Upper lobe of right lung (tissue), 1 donor: ENCODE measurements at regions not wholly inside any gene's neighbourhood (a gene's known extent, or its start where the extent isn't known, plus 50 kb on each side); places are given as distances from the start of the nearest gene placed in this dataset.

Source experiments
- ATAC-seq: fragments of 200-7000 bp; cut with Tn5 transposase; one replicate; pipeline ENCODE4 v1.9.1; 2020; ENCODE audit warnings: mild to moderate bottlenecking, moderate library complexity
- DNase-seq: peaks from one replicate; pipeline ENCODE4 v3.0.0-alpha.2; 2020
- H3K27ac ChIP-seq: fragments of 200-600 bp; one replicate; pipeline ENCODE4 v1.8.0; 2022
- H3K27me3 ChIP-seq: fragments of 200-600 bp; one replicate; pipeline ENCODE4 v1.8.0; 2022; ENCODE audit warnings: mild to moderate bottlenecking
- H3K36me3 ChIP-seq: fragments of 200-600 bp; one replicate; pipeline ENCODE4 v1.8.0; 2022
- H3K4me1 ChIP-seq: fragments of 200-600 bp; one replicate; pipeline ENCODE4 v1.8.0; 2022
- H3K4me3 ChIP-seq: fragments of 200-600 bp; one replicate; pipeline ENCODE4 v1.8.0; 2022; ENCODE audit warnings: mild to moderate bottlenecking
- H3K9me3 ChIP-seq: fragments of 200-600 bp; one replicate; pipeline ENCODE4 v1.8.0; 2022
- CTCF ChIP-seq: fragments of 200-600 bp; IDR thresholded peaks from one replicate; pipeline ENCODE4 v1.8.0; 2022; ENCODE audit warnings: antibody characterized with exemption
- intact Hi-C: fragments of 100-400 bp; cut with DNase I; formaldehyde crosslinking; loops from one replicate; pipeline ENCODE4 v1.11.0; 2022
- donor health status: DM: no; HTN: yes; CAD: no; lungs with severe emphysema.

- DNase-seq = no peak
- H3K9me3 ChIP-seq = no peaks in the 10 kb centered on the region
- no peak for ATAC-seq
Measured at GRCh38 chr10:83995738-83996331, 143.5 kb upstream of the GHITM start.

GRCh38 chr10:84004221-84004620 lies 135.1 kb upstream of the GHITM start:
- no peaks in the 10 kb centered on the region for H3K4me1 ChIP-seq
- peaks cover 5% of the 10 kb centered on the region for H3K27me3 ChIP-seq
- no peak overlapping the region for H3K27ac ChIP-seq
- no peak for DNase-seq
- no peak overlapping the region for H3K4me3 ChIP-seq
- no peaks in the 10 kb centered on the region for H3K36me3 ChIP-seq
- TF ChIP-seq CTCF = no peak
- intact Hi-C loops = no loop called here
- ATAC-seq = no peak
- no peaks in the 10 kb centered on the region for H3K9me3 ChIP-seq

More at GRCh38 chr10:83995738-83996331, 143.5 kb upstream of the GHITM start:
- Histone ChIP-seq H3K4me1 (no peaks in the 10 kb centered on the region), H3K4me3 (no peak overlapping the region), H3K27ac (no peak overlapping the region), H3K36me3 (no peaks in the 10 kb centered on the region), H3K27me3 (peaks cover 5% of the 10 kb centered on the region)
- no peak for TF ChIP-seq CTCF
- intact Hi-C loops = no loop called here

GRCh38 chr10:84005403-84005802 lies 133.9 kb upstream of the GHITM start:
- H3K9me3 ChIP-seq = no peaks in the 10 kb centered on the region
- no peak overlapping the region for H3K4me3 ChIP-seq
- intact Hi-C loops = no loop called here
- H3K27me3 ChIP-seq = no peaks in the 10 kb centered on the region
- ATAC-seq (no peak), DNase-seq (no peak)
- no peaks in the 10 kb centered on the region for H3K36me3 ChIP-seq
- no peak for TF ChIP-seq CTCF
- H3K4me1 ChIP-seq = no peaks in the 10 kb centered on the region
- H3K27ac ChIP-seq = no peak overlapping the region

GRCh38 chr10:84007482-84007881 lies 131.8 kb upstream of the GHITM start:
- no peak for TF ChIP-seq CTCF
- intact Hi-C loops = no loop called here
- DNase-seq (no peak), ATAC-seq (no peak)
- Histone ChIP-seq H3K27me3 (no peaks in the 10 kb centered on the region), H3K9me3 (no peaks in the 10 kb centered on the region), H3K4me1 (no peaks in the 10 kb centered on the region), H3K27ac (no peak overlapping the region), H3K4me3 (no peak overlapping the region), H3K36me3 (no peaks in the 10 kb centered on the region)

GRCh38 chr10:84008878-84009277 lies 130.4 kb upstream of the GHITM start:
- Histone ChIP-seq H3K9me3 (no peaks in the 10 kb centered on the region), H3K27me3 (no peaks in the 10 kb centered on the region), H3K27ac (no peak overlapping the region), H3K36me3 (no peaks in the 10 kb centered on the region), H3K4me3 (no peak overlapping the region), H3K4me1 (no peaks in the 10 kb centered on the region)
- intact Hi-C loops = no loop called here
- peak; percentile 69 for TF ChIP-seq CTCF
- DNase-seq = peak; percentile 68
- peak; percentile 60 for ATAC-seq

- H3K27ac ChIP-seq = no peak overlapping the region
- intact Hi-C loops = no loop called here
- no peaks in the 10 kb centered on the region for H3K27me3 ChIP-seq
- no peaks in the 10 kb centered on the region for H3K36me3 ChIP-seq
- no peaks in the 10 kb centered on the region for H3K9me3 ChIP-seq
- ATAC-seq (no peak), DNase-seq (no peak)
- TF ChIP-seq CTCF = no peak
- H3K4me1 ChIP-seq = no peaks in the 10 kb centered on the region
- no peak overlapping the region for H3K4me3 ChIP-seq
Measured at GRCh38 chr10:84012431-84012830, 126.9 kb upstream of the GHITM start.
